GM19468 (cell line): ENCODE measurements at regions not wholly inside any gene's neighbourhood (a gene's known extent, or its start where the extent isn't known, plus 50 kb on each side); places are given as distances from the start of the nearest gene placed in this dataset.
A peak's percentile ranks its signal among the peaks of the same experiment; 100 is the strongest.

Experiments used
- ATAC-seq: cut with Tn5 transposase; IDR thresholded peaks from one replicate; pipeline ENCODE4 v1.9.1; 2021; ENCODE audit warnings: mild to moderate bottlenecking, moderate library complexity, moderate number of reproducible peaks; ENCODE audit not compliant: unreplicated experiment; ENCODE audit errors: extremely low read depth

DNA sequence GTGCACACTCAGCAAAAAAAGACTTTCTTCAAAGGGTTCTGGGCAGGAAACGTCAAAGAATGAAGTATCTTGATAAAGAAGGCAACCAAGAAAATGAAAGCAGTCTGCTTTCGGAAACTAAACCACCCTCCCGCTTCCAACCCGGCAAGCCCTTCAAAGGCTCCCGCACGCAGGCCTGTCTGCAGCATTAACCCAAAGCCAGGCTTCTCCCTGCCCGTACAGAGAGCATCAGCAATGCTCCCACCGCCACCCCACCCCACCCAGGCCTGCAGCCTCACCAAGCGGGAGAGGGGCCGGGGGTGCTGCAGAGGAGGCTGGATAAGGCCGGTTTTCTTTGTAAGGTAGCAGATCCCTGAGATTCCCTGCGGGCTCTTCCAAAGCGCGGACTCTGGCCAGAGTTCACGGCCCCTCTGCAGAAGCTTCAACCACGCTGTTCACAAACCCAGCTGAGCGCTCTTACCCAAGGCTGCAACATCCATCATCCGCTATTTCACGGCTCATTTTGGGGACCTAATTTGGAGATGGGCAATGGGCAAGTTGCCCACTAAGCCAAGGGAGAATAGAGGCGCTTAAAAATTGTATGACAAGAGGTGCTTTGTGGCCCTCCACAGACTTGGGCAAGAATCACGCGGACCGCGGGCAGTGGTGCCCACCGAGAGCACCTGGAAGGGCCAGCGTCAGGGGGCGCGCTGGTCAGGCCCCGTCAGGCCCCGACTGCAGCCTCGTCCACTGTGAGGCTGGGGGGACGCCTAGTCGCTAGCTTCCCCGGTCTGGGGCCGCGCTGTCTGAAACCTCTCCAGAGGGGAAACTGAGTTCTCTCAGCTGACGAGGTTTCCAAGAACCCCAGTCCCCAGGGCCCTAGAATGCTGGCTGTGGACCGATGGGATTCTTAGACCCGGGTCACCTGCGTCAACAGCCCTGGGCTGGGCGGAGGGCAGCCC lies 225.4 kb upstream of the ID2 start:
- ATAC-seq: no peak

DNA sequence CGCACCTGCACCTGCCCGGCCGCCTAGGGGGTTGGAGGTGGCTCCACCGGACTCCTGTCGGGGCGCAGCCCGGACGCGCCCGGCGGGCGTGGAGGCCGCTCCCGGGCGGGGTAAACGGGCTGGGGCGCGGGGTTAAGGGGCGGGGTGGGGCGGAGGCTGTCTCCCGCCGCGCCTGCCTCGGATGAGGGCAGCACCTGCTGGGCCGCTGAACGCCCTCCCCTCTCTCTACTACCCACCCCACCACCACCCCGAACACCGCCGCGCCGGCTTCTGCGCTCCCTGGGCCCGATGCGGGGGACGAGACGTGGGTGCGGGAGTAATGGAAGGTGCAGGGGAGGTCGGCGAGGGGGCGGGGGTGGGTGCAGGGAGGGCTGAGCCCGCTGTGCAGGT lies 224.8 kb upstream of the ID2 start:
- no peak for ATAC-seq

DNA sequence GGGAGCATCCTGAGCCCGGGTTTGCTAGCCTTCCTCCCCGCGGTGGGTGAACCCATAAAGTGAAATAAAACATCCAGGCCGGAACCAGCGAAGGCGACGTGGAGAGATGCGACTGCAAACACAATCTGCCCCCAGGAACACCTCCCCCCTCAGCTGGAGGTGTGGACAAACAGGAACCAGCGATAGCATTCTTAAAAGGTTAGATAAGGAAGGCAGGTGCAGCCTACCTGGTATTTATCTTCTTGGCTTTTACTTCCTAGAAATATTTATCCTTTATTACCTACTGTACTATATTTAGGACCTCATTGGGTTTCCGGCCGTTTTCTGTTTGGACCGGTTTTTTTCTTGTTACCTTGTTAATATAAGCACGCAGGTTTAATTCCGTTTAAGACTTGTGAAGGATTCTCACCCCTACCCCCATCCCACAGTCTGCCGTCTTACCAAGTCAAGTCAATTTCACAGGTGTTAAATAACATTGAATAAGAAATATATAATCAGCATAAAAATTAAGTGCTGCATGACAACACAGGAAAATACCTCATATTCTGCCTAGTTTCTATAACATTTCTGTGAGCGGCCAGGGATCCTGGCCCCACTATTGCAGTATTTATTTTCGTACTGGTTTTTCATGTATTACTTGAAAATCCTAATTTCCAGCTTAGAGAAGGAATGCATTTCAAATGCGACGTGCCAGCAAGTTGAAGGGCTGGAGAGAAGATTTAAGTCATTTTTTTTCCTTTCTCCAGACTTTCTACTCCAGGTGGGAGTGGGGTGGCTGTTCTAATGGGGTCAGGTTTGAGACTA lies 224.0 kb upstream of the ID2 start:
- no peak for ATAC-seq

DNA sequence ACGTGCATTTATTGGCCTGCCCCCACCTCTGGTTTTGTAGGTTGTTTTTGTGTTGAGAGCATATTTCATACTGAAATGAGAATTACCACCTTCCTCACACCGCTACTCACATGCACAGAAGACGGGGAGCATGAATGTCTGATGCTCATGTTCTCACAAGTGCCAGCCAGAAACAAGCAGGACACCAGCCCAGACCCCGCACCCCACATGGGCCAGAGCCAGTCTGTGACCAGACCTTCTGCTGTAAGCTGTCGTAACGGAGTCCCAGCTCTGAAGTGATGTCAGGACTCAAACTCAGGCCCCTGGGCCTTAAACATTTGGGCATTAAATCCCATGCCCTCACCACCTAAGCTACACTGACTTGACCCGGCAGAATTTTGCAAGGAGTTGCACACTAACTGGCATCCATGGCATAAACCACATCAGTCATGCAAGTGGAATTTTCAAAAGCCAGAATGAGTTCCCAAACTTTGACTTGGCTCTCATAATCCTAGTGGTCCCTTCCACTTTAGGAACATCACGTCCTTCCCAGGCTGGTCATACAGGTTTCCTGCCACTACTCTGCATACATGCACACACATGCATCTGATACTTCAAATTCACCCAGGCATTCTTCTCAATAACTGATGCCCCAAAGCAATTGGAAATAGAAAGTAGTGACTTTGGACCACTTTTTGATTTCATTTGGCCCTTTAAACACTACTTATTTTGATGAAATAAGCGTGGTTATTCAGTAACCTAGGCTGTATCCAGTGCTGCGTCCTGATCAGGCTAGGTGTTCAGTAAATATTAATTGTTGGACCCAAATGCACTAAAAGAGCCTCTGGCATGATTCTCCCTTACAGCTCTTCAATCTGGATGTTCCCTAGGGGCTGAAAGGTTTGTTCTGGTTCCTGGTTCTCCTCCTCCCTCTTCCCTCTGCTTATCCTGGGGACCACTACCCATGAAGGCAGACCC lies 223.1 kb upstream of the ID2 start:
- no peak for ATAC-seq

DNA sequence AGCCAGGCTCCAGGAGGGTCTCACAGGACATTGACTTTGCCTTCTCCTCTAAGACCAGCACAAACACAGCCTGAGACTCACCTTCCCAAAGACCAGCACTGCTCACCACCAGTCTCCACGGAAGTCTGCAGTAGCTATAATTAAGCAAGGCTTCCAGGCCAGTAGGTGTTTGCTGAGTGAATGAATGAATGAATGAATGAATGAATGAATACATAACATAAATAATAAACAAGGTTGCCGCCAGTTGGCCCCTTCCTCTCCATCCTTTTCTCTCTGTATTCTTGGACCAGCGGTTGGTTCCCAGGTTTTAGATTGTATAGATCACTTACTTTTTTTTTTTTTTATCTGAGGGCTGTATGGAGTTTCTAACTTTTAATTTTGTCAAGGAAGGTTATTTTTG lies 222.4 kb upstream of the ID2 start:
- no peak for ATAC-seq

DNA sequence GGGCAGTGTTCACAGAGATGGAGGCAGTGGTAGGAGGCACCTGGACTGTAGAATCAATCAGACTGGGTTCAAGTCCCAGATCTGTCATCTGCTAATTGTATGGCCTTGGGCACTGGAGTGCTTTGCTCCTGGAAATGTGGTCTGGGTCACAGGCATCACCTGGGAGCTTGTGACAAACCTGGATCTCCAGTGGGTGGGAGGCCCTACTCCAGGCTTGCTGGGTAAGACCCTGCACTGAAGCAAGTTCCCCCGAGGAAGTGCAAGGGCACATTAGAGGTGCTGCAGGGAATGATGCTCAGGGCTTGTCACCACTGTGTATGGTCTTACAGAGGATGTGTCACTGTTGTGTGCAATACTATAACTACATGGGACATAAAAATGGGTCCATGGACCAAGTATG lies 220.5 kb upstream of the ID2 start:
- no peak for ATAC-seq

DNA sequence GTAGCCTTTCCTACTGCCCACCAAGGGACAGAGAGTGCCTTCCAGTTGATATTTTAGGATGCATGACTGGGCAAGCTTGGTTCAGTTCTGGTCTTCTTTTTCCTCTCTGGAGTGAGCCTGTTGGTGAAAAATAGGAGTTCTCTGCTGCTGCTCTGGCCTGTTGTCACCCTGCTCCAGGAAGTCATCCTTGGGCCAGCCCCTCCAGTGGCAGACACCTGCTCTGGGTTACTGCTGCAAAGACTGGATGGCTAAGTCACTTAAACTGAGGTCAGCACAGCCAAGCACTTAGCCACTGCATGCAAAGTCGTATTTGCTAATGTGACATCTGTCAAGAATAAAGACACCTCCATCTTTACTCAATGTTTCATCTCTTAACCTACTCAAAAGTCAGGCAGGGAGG lies 219.6 kb upstream of the ID2 start:
- no peak for ATAC-seq

GRCh38 chr2:8462899-8463648 lies 218.8 kb upstream of the ID2 start:
- ATAC-seq: no peak

GRCh38 chr2:8465560-8465959 lies 216.3 kb upstream of the ID2 start:
- ATAC-seq: no peak

DNA sequence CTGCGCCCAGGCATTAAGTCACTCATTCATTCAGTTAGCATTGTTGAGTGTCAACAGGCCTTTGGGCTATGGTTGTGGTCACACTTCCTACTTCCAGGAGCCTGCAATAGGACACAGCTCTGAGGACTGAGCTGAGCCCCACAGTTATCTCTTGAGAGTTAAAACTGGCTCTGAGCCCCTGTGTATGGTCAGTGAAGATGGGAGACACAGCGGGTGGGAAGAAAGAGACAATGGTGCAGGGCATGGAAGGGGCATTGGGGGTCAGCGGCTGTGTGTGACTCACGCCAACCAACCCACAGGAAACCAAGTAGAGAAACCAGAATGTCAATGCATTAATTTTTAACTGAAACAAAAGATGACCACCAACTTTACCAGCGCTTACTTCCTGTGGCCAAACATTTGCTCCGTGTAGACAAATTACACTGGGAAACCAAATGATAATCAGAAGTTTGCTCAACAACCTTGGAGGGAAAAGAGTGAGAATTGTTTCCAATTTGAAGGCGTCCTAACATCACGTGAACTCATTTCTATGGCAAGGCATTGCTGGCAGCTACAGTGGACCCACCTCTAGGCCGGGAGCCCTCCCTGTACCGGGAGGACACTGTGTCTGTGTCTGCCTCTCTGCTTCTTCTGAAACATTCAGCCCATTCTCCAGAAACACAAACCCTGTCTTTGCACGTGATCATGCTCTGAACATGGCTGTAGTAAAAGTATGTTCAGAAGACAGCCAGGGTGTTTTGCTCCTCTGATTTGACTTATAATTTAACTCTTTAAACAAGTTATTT lies 212.0 kb upstream of the ID2 start:
- no peak for ATAC-seq

GRCh38 chr2:8472545-8473323 lies 209.1 kb upstream of the ID2 start:
- peak; percentile 20 for ATAC-seq

DNA sequence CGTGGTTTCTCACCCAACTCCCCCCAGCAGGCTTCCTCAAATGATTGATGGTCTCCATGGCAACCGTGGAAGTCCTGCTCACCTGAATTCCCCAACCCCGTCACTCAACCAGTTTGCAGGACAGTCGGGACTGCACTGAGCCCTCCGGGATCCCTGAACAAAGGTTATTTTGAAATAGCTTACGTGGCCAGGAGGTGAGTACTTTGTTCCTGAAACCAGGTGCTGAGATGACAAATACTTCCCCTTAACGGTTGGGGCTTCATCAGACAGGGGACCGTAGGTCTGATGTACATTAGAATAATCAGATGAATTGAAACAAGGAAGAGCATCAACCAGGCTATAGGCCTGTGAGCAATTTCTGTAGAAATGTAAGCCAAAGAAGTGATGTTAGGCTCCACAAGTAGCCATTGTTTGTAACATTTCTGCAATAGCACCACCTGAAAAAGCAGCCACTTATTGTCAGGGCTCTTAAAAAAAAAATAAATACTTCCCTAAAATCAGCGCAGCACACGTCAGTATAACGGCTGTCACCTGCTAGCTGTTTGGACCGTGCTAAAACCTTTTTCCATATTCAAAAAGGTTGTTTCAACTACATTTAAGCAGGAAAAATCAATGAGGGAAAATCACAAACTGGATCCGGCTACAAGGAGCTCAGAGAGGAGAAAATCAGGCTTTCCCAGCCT lies 206.4 kb upstream of the ID2 start:
- peak; percentile 25 for ATAC-seq

DNA sequence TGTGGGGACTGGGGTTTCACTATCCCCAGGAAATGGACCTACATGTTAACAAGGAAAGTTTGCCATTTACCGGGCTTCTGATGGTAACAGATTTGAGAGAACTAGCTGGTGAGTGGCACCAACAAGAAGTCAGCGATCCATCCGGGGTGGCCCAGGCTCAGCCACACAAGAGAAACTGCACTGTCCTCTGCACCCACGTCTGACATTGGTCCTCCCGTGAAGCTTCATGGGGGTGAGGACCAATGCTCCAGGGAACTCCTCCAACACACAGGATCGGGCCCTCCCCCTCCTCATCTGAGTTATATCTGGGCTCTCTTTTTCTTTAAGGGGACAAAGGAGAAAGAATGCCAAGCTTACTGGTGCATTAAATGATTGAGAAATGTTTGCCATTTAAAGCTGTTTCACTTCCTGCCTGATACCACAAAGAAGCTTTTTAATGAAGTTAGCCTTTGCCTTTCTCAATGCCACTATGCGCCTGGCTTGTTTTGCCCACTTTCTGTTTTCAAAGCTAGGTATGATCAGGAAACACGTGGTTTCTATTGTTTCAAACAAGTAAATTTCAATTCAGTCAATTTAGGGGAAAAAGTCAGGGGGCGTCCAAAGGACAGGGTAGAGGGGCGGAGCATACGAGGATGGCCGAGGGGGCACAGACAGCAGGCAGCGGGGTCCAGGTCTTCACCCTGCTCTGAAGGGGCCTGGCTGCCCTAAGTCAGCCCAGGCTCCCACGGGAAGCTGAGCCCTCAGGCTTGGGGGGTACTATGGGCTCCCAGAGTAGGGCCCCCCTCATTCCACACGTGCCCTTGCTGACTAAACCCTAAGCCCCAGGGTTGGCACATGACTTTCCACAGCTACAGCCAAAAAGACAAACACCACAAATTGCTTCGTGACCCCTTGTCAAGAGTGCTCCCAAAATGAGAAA lies 204.0 kb upstream of the ID2 start:
- peak; percentile 55 for ATAC-seq

GRCh38 chr2:8478471-8478793 lies 203.4 kb upstream of the ID2 start:
- ATAC-seq: no peak

DNA sequence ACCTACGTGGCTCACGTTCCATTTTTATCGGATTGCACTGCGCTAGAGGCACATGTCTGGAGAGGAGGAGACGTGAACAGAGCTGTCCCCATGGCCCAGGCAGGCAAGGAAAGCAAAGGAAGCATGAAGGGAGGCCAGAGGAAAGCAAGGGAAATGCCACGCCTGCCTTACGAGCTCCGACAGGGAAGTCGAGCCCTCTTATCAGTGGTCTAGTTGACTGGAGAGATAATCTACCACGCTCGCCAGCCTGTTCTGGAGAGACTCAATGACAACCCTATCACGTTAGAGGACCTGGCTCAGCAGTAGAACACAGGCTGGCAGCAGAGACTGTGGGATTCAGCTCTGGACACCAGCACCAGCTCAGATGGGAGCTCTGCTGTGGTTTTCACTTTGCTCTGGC lies 202.6 kb upstream of the ID2 start:
- no peak for ATAC-seq

DNA sequence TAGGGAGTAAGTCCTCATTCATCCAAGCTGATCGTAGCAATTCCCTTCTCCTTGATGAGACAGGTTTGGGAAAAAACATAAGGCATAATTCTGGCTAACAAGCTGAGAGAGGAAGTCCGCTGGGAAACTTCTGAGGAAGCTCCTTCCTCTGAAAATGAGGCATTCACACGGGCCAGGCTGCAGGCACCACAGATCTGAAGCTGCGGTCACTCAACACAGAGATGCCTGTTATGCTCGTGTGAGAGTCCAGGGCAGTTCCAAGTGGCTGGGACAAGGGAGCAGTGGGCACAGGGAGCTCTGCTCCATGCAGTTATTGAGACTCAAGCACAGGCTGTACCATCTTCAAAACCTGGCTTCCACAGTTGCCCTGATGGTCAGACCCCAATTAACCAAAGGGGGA lies 200.9 kb upstream of the ID2 start:
- no peak for ATAC-seq
